HG02759 (cell line): ENCODE measurements at regions not wholly inside any gene's neighbourhood (a gene's known extent, or its start where the extent isn't known, plus 50 kb on each side); places are given as distances from the start of the nearest gene placed in this dataset.
"Not testable (repeated sequence)": the region's sequence is repeated elsewhere in the genome, so short reads cannot be mapped to it uniquely, and the experiment has no call there.

Source experiments
- ATAC-seq: cut with Tn5 transposase; IDR thresholded peaks from one replicate; pipeline ENCODE4 v1.9.1; 2021; ENCODE audit warnings: mild to moderate bottlenecking, moderate library complexity; ENCODE audit not compliant: unreplicated experiment

- ATAC-seq = no peak
Observed at GRCh38 chr4:20124317-20125026, 127.2 kb upstream of the SLIT2 start.

- ATAC-seq = no peak
Observed at GRCh38 chr4:20122198-20122988, 129.3 kb upstream of the SLIT2 start.

GRCh38 chr4:20119141-20119540 is 132.6 kb upstream of the SLIT2 start:
- no peak for ATAC-seq

GRCh38 chr4:20109391-20109790 is 142.3 kb upstream of the SLIT2 start:
- ATAC-seq = no peak

GRCh38 chr4:20106921-20107320 is 144.8 kb upstream of the SLIT2 start:
- no peak for ATAC-seq

- no peak for ATAC-seq
Observed at GRCh38 chr4:20101831-20102230, 149.9 kb upstream of the SLIT2 start.

- no peak for ATAC-seq
Observed at GRCh38 chr4:20096911-20097310, 154.8 kb upstream of the SLIT2 start.

GRCh38 chr4:20095805-20096541 is 155.7 kb upstream of the SLIT2 start:
- ATAC-seq = no peak

GRCh38 chr4:20091781-20092180 is 159.9 kb upstream of the SLIT2 start:
- ATAC-seq = no peak

GRCh38 chr4:20087522-20087911 is 164.2 kb upstream of the SLIT2 start:
- no peak for ATAC-seq

GRCh38 chr4:20086799-20087521 is 164.7 kb upstream of the SLIT2 start:
- no peak for ATAC-seq

- ATAC-seq = no peak
Observed at GRCh38 chr4:20086067-20086798, 165.5 kb upstream of the SLIT2 start.

GRCh38 chr4:20085653-20086052 is 166.1 kb upstream of the SLIT2 start:
- no peak for ATAC-seq

- no peak for ATAC-seq
Observed at GRCh38 chr4:20085156-20085555, 166.5 kb upstream of the SLIT2 start.

GRCh38 chr4:20084488-20084887 is 167.2 kb upstream of the SLIT2 start:
- no peak for ATAC-seq

- ATAC-seq = no peak
Observed at GRCh38 chr4:20078644-20079043, 173.1 kb upstream of the SLIT2 start.

GRCh38 chr4:20075248-20075871 is 176.3 kb upstream of the SLIT2 start:
- ATAC-seq = no peak

GRCh38 chr4:20074450-20074849 is 177.3 kb upstream of the SLIT2 start:
- ATAC-seq = no peak

GRCh38 chr4:20065952-20066351 is 185.8 kb upstream of the SLIT2 start:
- ATAC-seq = no peak

GRCh38 chr4:20062857-20063256 is 188.8 kb upstream of the SLIT2 start:
- not testable (repeated sequence) for ATAC-seq
